T-cell (primary cell): ENCODE measurements at regions not wholly inside any gene's neighbourhood (a gene's known extent, or its start where the extent isn't known, plus 50 kb on each side); places are given as distances from the start of the nearest gene placed in this dataset.

ENCODE experiments used
- ATAC-seq, 4 experiments: fragments of 200-7000 bp in 3 of 4; fragments of 150-1000 bp in 1 of 4; cut with Tn5 transposase; replicated peaks in 1 of 4; 1 replicate in 3 of 4; 2 replicates in 1 of 4; pipeline ENCODE4 v1.10.0; 2021; ENCODE audit warnings: moderate library complexity in 3 of 4, mild to moderate bottlenecking in 2 of 4, moderate number of reproducible peaks in 1 of 4
- CTCF ChIA-PET, 2 donors: fragments of 300-600 bp; sonication (Branson Sonifier 250); formaldehyde crosslinking; loops; one replicate each; lab custom pipeline; 2022; ENCODE audit warnings: antibody characterized with exemption in 2 of 2; lab: Charles Lee
- POLR2A ChIA-PET, 2 donors: fragments of 300-600 bp; sonication (Branson Sonifier 250); formaldehyde crosslinking; loops; one replicate each; lab custom pipeline; 2022; ENCODE audit warnings: antibody characterized with exemption in 2 of 2; lab: Charles Lee
- DNase-seq, 35 experiments: peaks; one replicate each; pipeline versions ENCODE4 v3.0.0 to v3.0.0-alpha.2; 2013 to 2023
- H3K27ac ChIP-seq: one replicate; pipeline ENCODE4 v1.5.1; 2013; ENCODE audit warnings: low read length
- H3K27me3 ChIP-seq, 2 experiments: replicated peaks in 1 of 2; 1 replicate in 1 of 2; 2 replicates in 1 of 2; pipeline versions ENCODE4 v1.6.1 to v1.7.0; 2013; ENCODE audit warnings: low read length in 1 of 2, mixed read lengths in 1 of 2; ENCODE audit not compliant: control insufficient read depth in 2 of 2, insufficient read depth in 2 of 2; ENCODE audit errors: extremely low read depth in 1 of 2
- H3K36me3 ChIP-seq, 2 donors: 1 replicate in 1 of 2; 2 replicates in 1 of 2; pipeline versions ENCODE4 v1.6.1 to v1.7.0; 2013; ENCODE audit warnings: low read length in 1 of 2; ENCODE audit not compliant: control insufficient read depth in 2 of 2, insufficient read depth in 1 of 2; ENCODE audit errors: extremely low read depth in 1 of 2
- H3K4me1 ChIP-seq, 2 experiments: 1 replicate in 1 of 2; 2 replicates in 1 of 2; pipeline versions ENCODE4 v1.6.1 to v1.7.0; 2013; ENCODE audit warnings: low read length in 2 of 2, mixed read lengths in 1 of 2; ENCODE audit not compliant: insufficient read depth in 2 of 2, control insufficient read depth in 1 of 2; ENCODE audit errors: extremely low read depth in 1 of 2
- H3K4me3 ChIP-seq, 2 donors: 1 replicate in 1 of 2; 2 replicates in 1 of 2; pipeline versions ENCODE4 v1.5.1 to v1.7.0; 2013; ENCODE audit warnings: mild to moderate bottlenecking in 2 of 2, low read length in 1 of 2, moderate library complexity in 1 of 2; ENCODE audit not compliant: control insufficient read depth in 1 of 2; ENCODE audit errors: extremely low read depth in 1 of 2
- H3K9me3 ChIP-seq: 2 replicates; pipeline ENCODE4 v1.7.0; 2013
- H3K27ac Mint-ChIP-seq, 2 donors: one replicate each; pipeline ENCODE4 v1.8.0; 2020 to 2021; ENCODE audit warnings: mild to moderate bottlenecking in 2 of 2, mixed read lengths in 2 of 2
- H3K27me3 Mint-ChIP-seq, 2 donors: one replicate each; pipeline ENCODE4 v1.8.0; 2021 to 2022; ENCODE audit warnings: mixed read lengths in 2 of 2
- H3K36me3 Mint-ChIP-seq: one replicate; pipeline ENCODE4 v1.8.0; 2021; ENCODE audit warnings: mixed read lengths
- H3K4me1 Mint-ChIP-seq, 3 donors: one replicate each; pipeline ENCODE4 v1.8.0; 2020 to 2022; ENCODE audit warnings: mixed read lengths in 3 of 3, mild to moderate bottlenecking in 1 of 3
- H3K4me3 Mint-ChIP-seq, 3 donors: one replicate each; pipeline ENCODE4 v1.8.0; 2020 to 2022; ENCODE audit warnings: mild to moderate bottlenecking in 3 of 3, mixed read lengths in 3 of 3, moderate library complexity in 3 of 3
- H3K9me3 Mint-ChIP-seq, 3 donors: one replicate each; pipeline ENCODE4 v1.8.0; 2020 to 2022; ENCODE audit warnings: mixed read lengths in 3 of 3
- WGBS: methylation state at CpG from one replicate; pipeline ENCODE4 v1.1.5; 2013; ENCODE audit warnings: missing lambda C conversion rate; ENCODE audit not compliant: insufficient coverage; 5-methylcytosine and 5-hydroxymethylcytosine counted together

- DNase-seq (no peak), ATAC-seq (no peak)
- H3K36me3 ChIP-seq: no peaks in the 10 kb centered on the region
- no peak overlapping the region for H3K27ac ChIP-seq
- ChIA-PET CTCF (interaction anchor here in 1 of 2 donors (0.6 kb wide), 1 partner anchor 538 kb away, joined by 4 read pairs; no protein-coding TSS in a partner anchor), POLR2A (no interaction called here)
- H3K27ac Mint-ChIP-seq: no peak overlapping the region
- no peaks in the 10 kb centered on the region for H3K4me1 Mint-ChIP-seq
- peaks cover 0 to 4% (median 0%) of the 10 kb centered on the region in 3 donors for H3K9me3 Mint-ChIP-seq
- H3K36me3 Mint-ChIP-seq: no peaks in the 10 kb centered on the region
- no peak overlapping the region for H3K4me3 Mint-ChIP-seq
- H3K4me1 ChIP-seq: no peaks in the 10 kb centered on the region
- H3K4me3 ChIP-seq: no peak overlapping the region
- H3K27me3 ChIP-seq: no peaks in the 10 kb centered on the region
- H3K27me3 Mint-ChIP-seq: peaks cover 0 to 4% of the 10 kb centered on the region in 2 donors
- 79% methylated on average over 3 of the region's 4 CpGs for WGBS
- no peaks in the 10 kb centered on the region for H3K9me3 ChIP-seq
Observed at GRCh38 chr3:41094351-41094750, 105.0 kb upstream of the CTNNB1 start.

- no peak for ATAC-seq
- Mint-ChIP-seq H3K27me3 (peaks cover 0 to 4% of the 10 kb centered on the region in 2 donors), H3K4me1 (no peaks in the 10 kb centered on the region), H3K36me3 (no peaks in the 10 kb centered on the region), H3K4me3 (no peak overlapping the region), H3K9me3 (peaks cover 0 to 4% (median 0%) of the 10 kb centered on the region in 3 donors), H3K27ac (no peak overlapping the region)
- Histone ChIP-seq H3K4me3 (no peak overlapping the region), H3K4me1 (no peaks in the 10 kb centered on the region), H3K9me3 (no peaks in the 10 kb centered on the region), H3K27ac (no peak overlapping the region), H3K36me3 (no peaks in the 10 kb centered on the region), H3K27me3 (no peaks in the 10 kb centered on the region)
- CTCF ChIA-PET: no interaction called here
- no peak for DNase-seq
- WGBS: 85% methylated on average over 4 of the region's 8 CpGs
- POLR2A ChIA-PET: no interaction called here
Observed at GRCh38 chr3:41095702-41096101, 103.6 kb upstream of the CTNNB1 start.

- H3K9me3 Mint-ChIP-seq: peaks cover 0 to 4% (median 0%) of the 10 kb centered on the region in 3 donors
- ChIA-PET POLR2A (no interaction called here), CTCF (no interaction called here)
- Histone ChIP-seq H3K36me3 (no peaks in the 10 kb centered on the region), H3K4me1 (no peaks in the 10 kb centered on the region), H3K27ac (no peak overlapping the region), H3K9me3 (no peaks in the 10 kb centered on the region), H3K4me3 (no peak overlapping the region), H3K27me3 (no peaks in the 10 kb centered on the region)
- 62% methylated on average over 2 of the region's 3 CpGs for WGBS
- H3K27me3 Mint-ChIP-seq: peaks cover 0 to 4% of the 10 kb centered on the region in 2 donors
- H3K27ac Mint-ChIP-seq: no peak overlapping the region
- no peaks in the 10 kb centered on the region for H3K36me3 Mint-ChIP-seq
- DNase-seq (no peak), ATAC-seq (no peak)
- no peaks in the 10 kb centered on the region for H3K4me1 Mint-ChIP-seq
- no peak overlapping the region for H3K4me3 Mint-ChIP-seq
Observed at GRCh38 chr3:41097896-41098496, 101.3 kb upstream of the CTNNB1 start.

GRCh38 chr3:41101231-41101630 is 98.1 kb upstream of the CTNNB1 start:
- Histone ChIP-seq H3K4me1 (no peaks in the 10 kb centered on the region), H3K27me3 (no peaks in the 10 kb centered on the region), H3K4me3 (no peak overlapping the region), H3K9me3 (no peaks in the 10 kb centered on the region), H3K36me3 (no peaks in the 10 kb centered on the region), H3K27ac (no peak overlapping the region)
- CTCF ChIA-PET: no interaction called here
- H3K9me3 Mint-ChIP-seq: peaks cover 0 to 4% (median 0%) of the 10 kb centered on the region in 3 donors
- WGBS: no CpG with 5 or more reads among the region's 1 CpG
- H3K4me1 Mint-ChIP-seq: no peaks in the 10 kb centered on the region
- peaks cover 0 to 4% of the 10 kb centered on the region in 2 donors for H3K27me3 Mint-ChIP-seq
- H3K36me3 Mint-ChIP-seq: no peaks in the 10 kb centered on the region
- POLR2A ChIA-PET: no interaction called here
- ATAC-seq (no peak), DNase-seq (no peak)
- H3K4me3 Mint-ChIP-seq: no peak overlapping the region
- H3K27ac Mint-ChIP-seq: no peak overlapping the region

GRCh38 chr3:41102053-41102556 is 97.2 kb upstream of the CTNNB1 start:
- Histone ChIP-seq H3K9me3 (no peaks in the 10 kb centered on the region), H3K27ac (no peak overlapping the region), H3K36me3 (no peaks in the 10 kb centered on the region), H3K27me3 (no peaks in the 10 kb centered on the region), H3K4me1 (no peaks in the 10 kb centered on the region), H3K4me3 (no peak overlapping the region)
- ChIA-PET CTCF (no interaction called here), POLR2A (no interaction called here)
- DNase-seq (no peak), ATAC-seq (no peak)
- Mint-ChIP-seq H3K9me3 (peaks cover 0 to 4% (median 0%) of the 10 kb centered on the region in 3 donors), H3K27me3 (peaks cover 2 to 4% of the 10 kb centered on the region in 2 donors), H3K36me3 (no peaks in the 10 kb centered on the region), H3K27ac (no peak overlapping the region), H3K4me3 (no peak overlapping the region), H3K4me1 (peaks cover 0 to 1% (median 0%) of the 10 kb centered on the region in 3 donors)
- 83% methylated on average over 2 of the region's 5 CpGs for WGBS

- H3K27me3 Mint-ChIP-seq: peaks cover 2 to 4% of the 10 kb centered on the region in 2 donors
- Histone ChIP-seq H3K27me3 (no peaks in the 10 kb centered on the region), H3K36me3 (no peaks in the 10 kb centered on the region), H3K4me3 (no peak overlapping the region), H3K27ac (no peak overlapping the region), H3K9me3 (no peaks in the 10 kb centered on the region), H3K4me1 (no peaks in the 10 kb centered on the region)
- H3K9me3 Mint-ChIP-seq: peaks cover 0 to 4% (median 0%) of the 10 kb centered on the region in 3 donors
- ChIA-PET POLR2A (no interaction called here), CTCF (no interaction called here)
- no peak overlapping the region for H3K27ac Mint-ChIP-seq
- H3K36me3 Mint-ChIP-seq: no peaks in the 10 kb centered on the region
- no CpG with 5 or more reads among the region's 3 CpGs for WGBS
- H3K4me3 Mint-ChIP-seq: no peak overlapping the region
- DNase-seq (no peak), ATAC-seq (no peak)
- peaks cover 0 to 2% (median 0%) of the 10 kb centered on the region in 3 donors for H3K4me1 Mint-ChIP-seq
Observed at GRCh38 chr3:41102750-41103149, 96.6 kb upstream of the CTNNB1 start.
